Skeletal muscle satellite cell (primary cell): ENCODE measurements at regions not wholly inside any gene's neighbourhood (a gene's known extent, or its start where the extent isn't known, plus 50 kb on each side); places are given as distances from the start of the nearest gene placed in this dataset.

ENCODE experiments used
- H3K27me3 ChIP-seq: 2 replicates; pipeline ENCODE4 v1.7.0; 2013; ENCODE audit warnings: low read length; ENCODE audit not compliant: control insufficient read depth, insufficient read depth
- H3K36me3 ChIP-seq: 2 replicates; pipeline ENCODE4 v1.7.0; 2013; ENCODE audit warnings: mild to moderate bottlenecking, control low read depth, low read length; ENCODE audit not compliant: insufficient read depth
- H3K4me1 ChIP-seq: 2 replicates; pipeline ENCODE4 v1.7.0; 2013; ENCODE audit warnings: low read length; ENCODE audit not compliant: control insufficient read depth, insufficient read depth
- H3K4me2 ChIP-seq: 2 replicates; pipeline ENCODE4 v1.7.0; 2013; ENCODE audit warnings: mild to moderate bottlenecking, low read length
- H3K4me3 ChIP-seq: 2 replicates; pipeline ENCODE4 v1.7.0; 2013; ENCODE audit warnings: low read length
- H3K9ac ChIP-seq: 2 replicates; pipeline ENCODE4 v1.7.0; 2013; ENCODE audit warnings: mild to moderate bottlenecking, low read depth, low read length, moderate library complexity
- H3K9me3 ChIP-seq: replicated peaks from 2 replicates; pipeline ENCODE4 v1.7.0; 2013; ENCODE audit warnings: mild to moderate bottlenecking, control low read depth, low read length

DNA sequence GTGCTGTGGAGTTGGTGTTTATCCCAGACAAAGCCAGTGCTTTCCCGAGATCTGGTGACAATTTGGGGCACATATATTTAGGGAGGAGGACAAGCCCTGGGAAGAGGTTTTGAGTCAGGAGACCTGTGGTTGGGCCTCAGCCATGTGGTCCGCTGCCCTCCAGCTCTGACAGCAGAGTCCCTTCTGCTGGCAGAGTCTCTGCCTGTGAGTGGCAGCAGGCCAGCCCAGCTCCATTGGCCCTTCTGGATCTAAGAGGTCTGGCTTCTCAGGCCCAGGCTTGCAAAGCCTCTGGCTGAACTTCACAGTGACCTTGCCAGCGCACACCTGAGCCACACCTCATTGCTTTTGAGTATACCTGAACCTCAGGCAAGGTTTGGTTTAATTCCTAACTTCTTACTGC, 115.3 kb downstream of the BCL2L11 start:
- no peak overlapping the region for H3K9ac ChIP-seq
- no peaks in the 10 kb centered on the region for H3K9me3 ChIP-seq
- H3K36me3 ChIP-seq, result peaks cover 7% of the 10 kb centered on the region
- H3K27me3 ChIP-seq, result no peaks in the 10 kb centered on the region
- H3K4me3 ChIP-seq, result no peak overlapping the region
- H3K4me1 ChIP-seq, result no peaks in the 10 kb centered on the region
- H3K4me2 ChIP-seq, result no peak overlapping the region

DNA sequence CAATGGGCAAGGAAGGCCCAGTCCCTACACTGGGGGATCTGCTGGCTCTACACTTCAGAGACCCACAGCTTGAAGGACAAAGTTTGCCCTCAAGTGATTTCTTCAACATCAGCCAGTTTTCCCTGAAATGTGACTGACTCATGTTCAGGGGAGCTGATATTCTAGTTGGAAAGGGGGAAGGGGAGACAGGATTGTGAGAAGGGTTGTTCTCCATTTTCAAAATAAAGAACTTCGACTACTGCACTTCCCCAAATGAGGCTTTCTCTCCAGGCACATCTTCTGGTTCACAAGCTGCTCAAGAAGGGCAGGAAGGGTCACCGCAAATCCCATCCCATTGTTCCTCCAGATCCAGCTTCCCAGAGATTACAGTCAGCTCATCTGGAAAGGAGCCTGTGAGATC, 117.6 kb downstream of the BCL2L11 start:
- Histone ChIP-seq H3K27me3 (no peaks in the 10 kb centered on the region), H3K4me2 (no peak overlapping the region), H3K9me3 (no peaks in the 10 kb centered on the region), H3K4me3 (no peak overlapping the region), H3K9ac (no peak overlapping the region), H3K36me3 (peaks cover 7% of the 10 kb centered on the region), H3K4me1 (no peaks in the 10 kb centered on the region)

DNA sequence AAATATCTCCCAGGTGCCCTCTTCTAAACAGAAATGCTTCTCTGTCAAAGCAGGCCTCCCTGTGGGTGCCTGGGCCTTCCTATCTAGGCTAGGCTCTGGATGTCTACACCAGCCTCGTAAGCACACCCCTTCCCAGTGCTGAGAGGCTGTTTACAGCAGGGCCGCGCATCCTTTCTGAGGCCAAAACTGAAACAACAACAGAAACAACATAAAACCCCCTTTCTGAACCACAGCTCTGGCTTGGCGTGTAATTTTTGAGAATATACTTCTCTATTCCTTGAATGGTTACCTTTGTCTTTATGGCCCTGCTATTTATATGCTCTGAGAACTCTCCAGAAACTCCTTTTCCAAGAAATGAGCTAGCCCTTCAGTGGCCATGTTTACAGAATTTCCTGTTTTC, 118.4 kb downstream of the BCL2L11 start:
- no peaks in the 10 kb centered on the region for H3K9me3 ChIP-seq
- no peaks in the 10 kb centered on the region for H3K27me3 ChIP-seq
- no peaks in the 10 kb centered on the region for H3K4me1 ChIP-seq
- H3K4me3 ChIP-seq, result no peak overlapping the region
- H3K4me2 ChIP-seq, result no peak overlapping the region
- H3K9ac ChIP-seq, result no peak overlapping the region
- H3K36me3 ChIP-seq, result peaks cover 7% of the 10 kb centered on the region

DNA sequence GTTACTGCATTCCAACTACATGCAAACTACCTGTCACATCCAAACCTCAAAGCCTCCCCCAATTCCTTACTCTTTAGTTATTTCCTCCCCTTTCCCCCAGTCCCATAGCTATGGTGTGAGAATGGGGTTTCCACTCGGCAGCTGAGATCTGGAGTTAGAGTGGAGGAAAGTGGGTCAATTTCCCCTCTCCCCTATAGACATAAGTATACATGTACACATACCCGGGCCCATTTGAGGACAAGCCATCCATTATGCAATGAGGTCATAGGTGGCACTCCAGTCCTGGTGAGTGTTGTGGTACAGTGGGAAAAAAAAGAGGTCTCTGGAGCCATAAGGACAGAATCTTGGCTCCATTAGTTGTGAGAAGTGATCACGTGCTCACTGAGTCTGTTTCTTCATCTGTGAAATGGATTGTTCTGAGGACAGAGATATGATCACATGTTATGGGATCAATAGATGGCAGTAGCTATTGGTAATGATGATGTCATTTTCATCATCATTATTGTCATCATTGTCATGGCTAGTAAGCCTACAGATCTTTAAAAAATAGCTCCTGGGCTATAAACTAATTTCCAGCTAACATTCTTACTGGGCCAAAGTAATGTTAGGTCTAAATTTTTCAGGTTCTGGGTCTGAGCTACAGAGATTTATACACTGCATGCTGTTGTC, 119.0 kb downstream of the BCL2L11 start:
- Histone ChIP-seq H3K27me3 (no peaks in the 10 kb centered on the region), H3K4me1 (no peaks in the 10 kb centered on the region), H3K4me2 (no peak overlapping the region), H3K9ac (no peak overlapping the region), H3K36me3 (peaks cover 7% of the 10 kb centered on the region), H3K4me3 (no peak overlapping the region), H3K9me3 (no peaks in the 10 kb centered on the region)

DNA sequence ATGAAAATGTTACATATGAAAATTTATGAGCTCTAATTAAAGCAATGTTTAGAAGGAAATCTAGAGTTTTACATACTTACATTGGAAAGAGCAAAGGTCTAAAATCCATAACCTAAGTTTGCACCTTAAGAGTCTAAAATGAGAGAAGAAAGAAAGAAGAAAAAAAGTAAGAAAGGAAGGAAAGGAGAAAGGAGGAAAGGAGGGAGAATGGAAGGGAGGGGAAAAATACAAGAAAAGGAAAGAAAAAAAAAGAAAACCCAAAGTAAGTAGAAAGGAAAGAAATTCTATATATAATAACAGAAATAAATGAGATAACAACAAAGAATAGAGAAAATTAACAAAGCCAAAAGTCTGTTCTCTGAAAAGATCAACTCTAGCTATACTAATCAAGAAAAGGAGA, 122.6 kb downstream of the BCL2L11 start:
- Histone ChIP-seq H3K36me3 (peaks cover 18% of the 10 kb centered on the region), H3K4me3 (no peak overlapping the region), H3K27me3 (no peaks in the 10 kb centered on the region), H3K4me2 (no peak overlapping the region), H3K9ac (no peak overlapping the region), H3K9me3 (no peaks in the 10 kb centered on the region), H3K4me1 (no peaks in the 10 kb centered on the region)

DNA sequence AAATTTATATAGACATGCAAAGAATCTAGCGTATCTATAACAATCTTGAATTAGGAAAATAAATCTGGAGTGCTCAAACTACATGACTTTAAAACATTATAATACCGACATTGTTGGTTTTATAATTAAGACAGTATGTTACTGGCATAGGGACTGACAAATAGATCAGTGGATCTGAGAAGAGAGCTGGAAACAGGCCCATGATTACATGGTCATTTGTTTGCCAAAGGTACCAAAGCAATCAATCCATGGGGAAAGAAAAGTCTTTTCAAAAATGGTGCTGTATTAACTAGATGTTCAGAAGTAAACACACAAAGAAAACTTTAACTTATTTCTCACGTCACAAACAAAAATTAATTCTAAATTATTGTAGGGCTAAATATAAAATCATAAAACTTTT, 124.2 kb downstream of the BCL2L11 start:
- Histone ChIP-seq H3K9me3 (no peaks in the 10 kb centered on the region), H3K4me3 (no peak overlapping the region), H3K27me3 (no peaks in the 10 kb centered on the region)

DNA sequence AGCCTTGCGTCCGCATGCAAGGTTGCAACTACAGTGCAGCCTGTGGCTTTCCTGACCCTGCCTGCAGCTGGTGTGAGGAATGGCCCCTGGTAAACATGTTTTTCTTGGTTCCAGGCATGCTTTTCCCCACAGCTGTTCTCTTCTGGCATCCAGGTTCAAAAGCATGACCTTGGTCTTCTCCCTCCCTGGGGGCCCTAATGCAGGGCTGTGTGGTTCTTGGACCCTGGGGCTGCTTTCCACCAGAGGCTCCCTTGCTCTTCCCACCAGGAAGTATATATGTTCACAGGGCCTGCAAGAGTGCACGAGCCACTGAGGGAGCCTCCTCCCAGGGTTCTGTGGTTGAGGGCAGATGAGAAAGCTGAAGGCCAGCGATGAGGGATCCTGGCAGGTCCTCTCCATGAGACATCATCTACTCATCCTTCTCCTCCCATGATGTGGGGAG, 125.9 kb downstream of the BCL2L11 start:
- Histone ChIP-seq H3K4me2 (no peak overlapping the region), H3K9me3 (no peaks in the 10 kb centered on the region), H3K9ac (no peak overlapping the region), H3K4me1 (no peaks in the 10 kb centered on the region), H3K27me3 (no peaks in the 10 kb centered on the region), H3K4me3 (no peak overlapping the region), H3K36me3 (peaks cover 11% of the 10 kb centered on the region)

More for the DNA sequence above, 124.2 kb downstream of the BCL2L11 start:
- Histone ChIP-seq H3K9ac (no peak overlapping the region), H3K4me2 (no peak overlapping the region), H3K4me1 (no peaks in the 10 kb centered on the region), H3K36me3 (peaks cover 11% of the 10 kb centered on the region)

DNA sequence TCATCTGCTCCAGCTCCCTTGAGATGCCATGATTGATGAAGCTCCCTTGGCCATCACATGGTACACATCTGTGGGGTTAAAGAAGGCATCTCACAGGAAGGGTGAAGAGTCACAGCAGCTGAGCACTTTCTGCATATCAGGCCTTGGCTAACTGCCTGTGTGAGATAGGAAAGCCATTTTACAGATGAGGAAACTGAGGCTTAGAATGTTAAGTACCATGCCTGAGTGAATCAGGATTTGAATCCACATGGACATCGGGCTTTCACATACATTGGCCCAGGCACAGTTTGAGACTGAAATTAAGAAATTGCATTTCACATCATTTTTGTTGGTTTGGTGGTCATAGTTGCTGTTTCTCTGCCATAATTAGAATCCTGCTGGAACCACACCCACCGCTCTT, 126.8 kb downstream of the BCL2L11 start:
- H3K4me1 ChIP-seq, result no peaks in the 10 kb centered on the region
- H3K27me3 ChIP-seq, result no peaks in the 10 kb centered on the region
- H3K9ac ChIP-seq, result no peak overlapping the region
- H3K36me3 ChIP-seq, result peaks cover 11% of the 10 kb centered on the region
- no peak overlapping the region for H3K4me3 ChIP-seq
- H3K4me2 ChIP-seq, result no peak overlapping the region
- no peaks in the 10 kb centered on the region for H3K9me3 ChIP-seq

DNA sequence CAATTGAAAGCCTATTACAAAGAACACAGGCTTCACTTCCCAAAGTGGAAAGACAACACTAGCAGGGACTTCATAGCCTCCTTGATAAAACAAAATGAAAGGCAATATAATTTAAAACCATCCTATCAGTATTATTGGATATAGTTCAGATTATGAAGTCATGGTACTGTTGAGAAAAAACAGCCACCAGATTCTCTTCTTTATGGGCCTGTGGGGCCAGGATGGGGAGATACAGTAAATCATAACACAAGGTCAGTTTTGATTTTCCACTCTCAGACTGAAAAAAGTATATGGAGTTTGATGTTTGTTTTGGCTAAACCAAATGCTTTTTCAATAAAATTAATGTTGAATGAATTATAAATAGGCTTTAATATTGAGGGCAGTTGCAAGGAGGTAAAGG, 129.1 kb downstream of the BCL2L11 start:
- H3K4me1 ChIP-seq, result no peaks in the 10 kb centered on the region
- H3K27me3 ChIP-seq, result no peaks in the 10 kb centered on the region
- no peak overlapping the region for H3K4me3 ChIP-seq
- H3K9ac ChIP-seq, result no peak overlapping the region
- H3K36me3 ChIP-seq, result peaks cover 11% of the 10 kb centered on the region
- H3K4me2 ChIP-seq, result no peak overlapping the region
- H3K9me3 ChIP-seq, result no peaks in the 10 kb centered on the region

DNA sequence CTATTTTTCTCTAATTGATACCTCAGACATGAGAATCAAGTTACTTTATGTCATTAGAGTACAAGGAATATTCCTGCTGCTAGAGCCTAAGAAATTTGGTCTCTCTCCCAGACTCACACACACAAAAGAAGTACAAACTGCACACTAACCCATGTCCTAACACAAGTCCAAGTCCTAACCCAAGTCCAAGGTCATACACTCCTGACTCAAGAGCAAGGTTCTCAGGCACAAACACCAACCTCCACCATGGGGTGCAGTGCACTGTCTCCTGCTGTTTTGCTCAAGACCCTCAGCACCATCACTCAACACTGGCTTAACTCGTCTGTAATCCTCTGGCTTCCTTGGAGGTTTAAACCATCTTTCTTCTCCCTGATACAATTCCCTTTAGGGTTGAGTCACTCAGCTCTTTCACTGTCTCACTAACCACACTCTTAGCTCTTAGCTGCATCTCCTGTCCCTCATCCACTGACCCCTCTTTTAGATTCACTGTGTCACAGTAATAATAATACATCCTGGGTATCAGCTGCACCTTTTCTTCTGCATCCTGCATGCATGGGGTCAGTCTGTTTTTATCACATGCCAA, 129.8 kb downstream of the BCL2L11 start:
- no peaks in the 10 kb centered on the region for H3K9me3 ChIP-seq
- H3K4me2 ChIP-seq, result no peak overlapping the region
- H3K4me3 ChIP-seq, result no peak overlapping the region
- H3K27me3 ChIP-seq, result no peaks in the 10 kb centered on the region
- no peak overlapping the region for H3K9ac ChIP-seq
- peaks cover 11% of the 10 kb centered on the region for H3K36me3 ChIP-seq
- no peaks in the 10 kb centered on the region for H3K4me1 ChIP-seq

DNA sequence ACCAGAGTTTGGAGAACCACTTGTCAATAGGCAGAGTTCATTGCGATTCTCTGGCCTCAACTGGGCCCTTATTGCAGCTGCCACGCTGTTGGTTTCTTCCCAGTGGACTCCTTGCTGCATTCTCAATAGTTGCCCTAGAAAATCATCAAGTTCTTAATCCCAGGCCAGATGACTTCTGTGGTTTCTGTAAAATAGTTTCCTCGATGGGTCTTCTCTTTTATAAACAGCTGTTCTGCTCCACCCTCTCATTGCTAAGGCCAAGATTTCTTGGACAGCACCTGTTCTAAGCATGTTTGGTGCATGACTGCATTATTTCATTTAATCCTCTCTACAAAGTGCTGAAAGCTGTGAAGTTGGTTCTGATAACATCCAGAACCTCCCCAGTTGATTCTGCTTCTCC, 131.0 kb downstream of the BCL2L11 start:
- Histone ChIP-seq H3K4me3 (no peak overlapping the region), H3K9me3 (no peaks in the 10 kb centered on the region), H3K4me2 (no peak overlapping the region), H3K27me3 (no peaks in the 10 kb centered on the region), H3K36me3 (peaks cover 7% of the 10 kb centered on the region), H3K4me1 (no peaks in the 10 kb centered on the region), H3K9ac (no peak overlapping the region)

DNA sequence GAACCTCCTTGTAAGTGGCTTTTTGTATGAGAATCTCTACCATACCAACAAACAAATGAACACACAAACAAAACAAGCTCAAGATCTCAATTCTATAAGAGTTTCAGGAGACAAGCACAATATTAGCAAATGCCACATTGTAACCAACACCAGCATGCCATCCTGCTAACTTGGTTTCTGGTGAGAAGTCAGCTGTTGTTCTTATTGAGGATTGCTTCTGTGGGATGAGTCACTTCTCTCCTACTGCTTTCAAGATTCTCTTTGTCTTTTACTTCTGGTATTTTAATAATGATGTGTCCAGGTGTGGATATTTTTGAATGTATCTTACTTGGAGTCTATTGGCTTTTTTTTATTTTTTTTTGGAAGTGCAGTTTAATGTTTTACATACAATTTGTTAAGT, 131.7 kb downstream of the BCL2L11 start:
- no peaks in the 10 kb centered on the region for H3K27me3 ChIP-seq
- peaks cover 3% of the 10 kb centered on the region for H3K36me3 ChIP-seq
- no peak overlapping the region for H3K9ac ChIP-seq
- H3K9me3 ChIP-seq, result no peaks in the 10 kb centered on the region
- no peak overlapping the region for H3K4me2 ChIP-seq
- no peak overlapping the region for H3K4me3 ChIP-seq
- H3K4me1 ChIP-seq, result no peaks in the 10 kb centered on the region
